ENCODE measurements at regions not wholly inside any gene's neighbourhood (a gene's known extent, or its start where the extent isn't known, plus 50 kb on each side); places are given as distances from the start of the nearest gene placed in this dataset.

DNA sequence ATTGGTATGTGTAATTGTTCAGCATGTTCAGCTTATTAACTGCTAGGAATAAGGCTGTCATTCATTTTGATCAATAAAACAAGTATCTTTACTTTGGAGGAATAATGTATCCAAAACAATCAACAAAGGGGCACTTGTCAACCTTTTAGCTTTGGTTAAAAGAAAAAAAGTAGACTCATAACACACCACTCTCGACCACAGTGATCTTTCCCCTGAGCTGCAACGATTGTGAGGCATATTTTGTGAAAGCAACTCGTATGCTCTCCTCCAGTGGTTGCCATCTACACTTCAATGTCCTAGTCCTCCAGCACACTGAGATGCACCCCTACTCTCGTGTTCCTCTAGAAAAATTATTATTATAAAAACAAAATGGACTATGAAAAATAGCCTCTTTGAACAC is 60.1 kb upstream of the PDE7B start:
- no peak for DNase-seq (ENCODE audit: extremely low read depth in 1 of 2, low read depth in 1 of 2)

DNA sequence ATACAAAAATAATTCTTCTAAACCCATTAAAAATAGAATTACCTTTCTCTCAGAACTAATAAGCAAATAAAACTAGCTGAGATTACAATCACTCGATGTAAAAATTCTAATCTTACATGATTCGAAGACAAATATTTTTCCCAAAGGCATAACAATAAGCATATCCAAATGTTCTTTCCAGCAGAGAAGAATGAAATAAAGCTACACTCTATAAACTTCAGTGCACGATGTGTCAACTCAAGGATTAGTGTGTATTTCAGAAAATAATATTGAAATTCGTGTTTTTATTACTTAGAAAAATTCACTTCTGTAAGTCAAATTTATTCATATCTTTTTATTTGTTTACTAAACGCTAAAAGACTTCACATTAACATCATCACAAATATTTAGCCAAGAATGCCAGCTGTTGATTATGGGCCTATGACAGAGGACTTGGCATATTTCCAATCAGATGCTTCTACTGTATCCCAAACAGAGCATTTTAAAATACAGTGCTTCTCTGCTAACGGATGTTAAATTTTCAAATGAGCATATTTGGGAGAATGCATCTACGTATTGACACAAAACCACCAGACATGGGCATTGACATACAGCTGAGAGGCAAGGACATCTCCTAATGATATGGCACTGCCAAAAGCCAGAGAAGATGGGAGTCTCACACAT is 54.7 kb upstream of the PDE7B start:
- no peak for DNase-seq (ENCODE audit: extremely low read depth in 1 of 2, low read depth in 1 of 2)

DNA sequence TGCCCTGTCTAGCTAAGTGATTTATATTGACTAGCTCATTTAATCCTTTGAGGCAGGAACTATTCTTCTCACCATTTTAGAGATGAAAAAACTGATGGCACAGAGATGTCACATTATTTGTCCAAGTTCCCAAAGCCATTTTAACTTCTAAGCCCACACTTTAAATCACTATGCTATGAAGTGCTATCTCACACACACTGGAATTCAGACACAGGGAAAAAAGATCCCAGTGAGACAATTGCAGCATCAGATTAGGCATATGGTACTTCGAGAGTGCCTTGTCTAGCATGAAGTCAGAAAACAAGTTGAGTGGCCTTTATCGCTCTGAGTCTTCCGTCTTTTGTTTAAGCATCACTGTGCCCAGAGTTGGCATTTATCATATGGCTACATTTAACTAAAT is 54.1 kb upstream of the PDE7B start:
- no peak for DNase-seq (ENCODE audit: extremely low read depth in 1 of 2, low read depth in 1 of 2)

DNA sequence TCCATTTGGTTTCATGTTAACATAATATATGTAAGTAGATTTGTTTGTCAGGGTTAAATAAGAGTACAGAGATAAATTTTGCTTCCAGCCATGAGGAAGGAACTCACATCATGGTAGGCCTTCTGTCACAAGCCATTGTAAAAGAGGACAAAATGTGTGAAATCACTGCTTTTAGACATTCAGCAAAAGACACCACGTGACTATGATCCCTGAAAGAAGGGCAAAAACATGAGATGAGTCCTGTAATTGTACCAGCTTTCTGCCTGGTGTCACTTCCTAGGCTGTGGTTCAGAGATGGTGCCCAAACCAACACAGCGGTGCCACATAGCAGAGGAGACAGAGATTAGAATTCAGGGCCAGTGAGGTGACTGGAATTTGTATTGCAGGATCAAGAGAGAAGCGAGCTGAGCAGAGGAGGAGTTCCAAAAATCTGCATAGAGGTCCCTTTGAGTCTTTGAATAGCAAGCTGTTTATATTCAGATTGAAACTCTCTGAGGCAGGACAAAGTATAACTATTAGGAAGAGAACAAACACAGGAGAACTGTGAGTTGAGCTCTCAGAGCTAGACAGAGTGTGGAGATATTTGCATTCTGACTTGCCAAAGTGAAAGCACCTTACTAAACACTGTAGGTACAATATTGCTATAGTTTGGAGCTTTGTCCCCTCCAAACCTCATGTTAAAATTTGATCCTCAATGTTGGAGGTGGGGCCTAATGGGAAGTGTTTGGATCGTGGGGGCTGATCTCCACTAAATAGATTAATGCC is 52.6 kb upstream of the PDE7B start:
- no peak for DNase-seq (ENCODE audit: extremely low read depth in 1 of 2, low read depth in 1 of 2)
